A549 (cell line): ENCODE measurements at regions not wholly inside any gene's neighbourhood (a gene's known extent, or its start where the extent isn't known, plus 50 kb on each side); places are given as distances from the start of the nearest gene placed in this dataset.

Experiments used
- ATAC-seq, 2 experiments: fragments of 200-7000 bp in 1 of 2; fragments of >200 bp in 1 of 2; cut with Nextera tagmentation in 1 of 2; cut with Tn5 transposase in 1 of 2; 3 replicates each; pipeline versions ENCODE4 v1.8.0 to v1.9.1; 2018 to 2020; ENCODE audit warnings: mild to moderate bottlenecking in 1 of 2, moderate library complexity in 1 of 2
- CTCF ChIA-PET: fragments of 300-600 bp; sonication (Branson Sonifier 250); formaldehyde crosslinking; extraction: SDS; loops from one replicate; lab custom pipeline; 2021; ENCODE audit warnings: antibody characterized with exemption, inconsistent platforms; lab: Yijun Ruan, JAX
- POLR2A ChIA-PET: fragments of 350-600 bp; formaldehyde crosslinking; extraction: SDS; loops from one replicate; lab custom pipeline; 2021; ENCODE audit warnings: antibody characterized with exemption, inconsistent platforms; lab: Yijun Ruan, JAX
- DNase-seq, 2 experiments: peaks; one replicate each; pipeline versions ENCODE4 v3.0.0 to v3.0.0-alpha.2; 2011 to 2016; ENCODE audit warnings: low read depth in 1 of 2, low spot score in 1 of 2
- FAIRE-seq: peaks from 2 replicates; lab custom pipeline; 2011; peaks lifted over from hg19 to GRCh38; lab: Jason Lieb, UNC
- H3K27ac ChIP-seq, 2 experiments: fragments of >200 bp; sonication (Bioruptor Twin); formaldehyde crosslinking; 3 replicates each; pipeline ENCODE4 v1.5.1; 2016 to 2017
- H3K4me1 ChIP-seq: fragments of >200 bp; sonication (Bioruptor Twin); formaldehyde crosslinking; 3 replicates; pipeline ENCODE4 v1.6.1; 2016
- H3K4me2 ChIP-seq: fragments of >200 bp; sonication (Bioruptor Twin); formaldehyde crosslinking; 3 replicates; pipeline ENCODE4 v1.6.1; 2016
- H3K4me3 ChIP-seq: fragments of >200 bp; sonication (Bioruptor Twin); formaldehyde crosslinking; 3 replicates; pipeline ENCODE4 v1.5.1; 2016
- H3K9me3 ChIP-seq: fragments of >200 bp; sonication (Bioruptor Twin); formaldehyde crosslinking; 3 replicates; pipeline ENCODE4 v1.6.1; 2016
- CEBPB ChIP-seq, 2 experiments: fragments of >200 bp in 1 of 2; sonication (Bioruptor Twin) in 1 of 2; formaldehyde crosslinking in 1 of 2; IDR thresholded peaks; 2 replicates each; pipeline ENCODE4 v1.6.1; 2012 to 2016
- CHD2 ChIP-seq: fragments of 150-350 bp; IDR thresholded peaks from 2 replicates; pipeline ENCODE4 v1.6.1; 2014; ENCODE audit warnings: low read length; ENCODE audit not compliant: partially characterized antibody
- CHD4 ChIP-seq: fragments of 200-600 bp; sonication (generic); IDR thresholded peaks from 2 replicates; pipeline ENCODE4 v1.6.1; 2016; ENCODE audit warnings: antibody characterized with exemption, mild to moderate bottlenecking, borderline replicate concordance
- CTCF ChIP-seq: fragments of >200 bp; sonication (Bioruptor Twin); formaldehyde crosslinking; IDR thresholded peaks from 3 replicates; pipeline ENCODE4 v1.5.1; 2016
- EHMT2 ChIP-seq: fragments of 200-600 bp; sonication (generic); IDR thresholded peaks from 2 replicates; pipeline ENCODE4 v1.6.1; 2016; ENCODE audit warnings: antibody characterized with exemption, low read depth, mild to moderate bottlenecking, moderate library complexity
- FOSB ChIP-seq: fragments of 250-450 bp; sonication (Bioruptor Pico); IDR thresholded peaks from 2 replicates; pipeline ENCODE4 v1.5.0; 2020; ENCODE audit warnings: mild to moderate bottlenecking, moderate library complexity
- KDM1A ChIP-seq: fragments of 200-600 bp; sonication (generic); IDR thresholded peaks from 2 replicates; pipeline ENCODE4 v1.6.1; 2016; ENCODE audit warnings: low read depth, mild to moderate bottlenecking
- MYC ChIP-seq: IDR thresholded peaks from 2 replicates; pipeline ENCODE4 v1.6.1; 2012; ENCODE audit warnings: mild to moderate bottlenecking, inconsistent platforms, low read length, improper control_type of control experiment, borderline replicate concordance
- NFE2L2 ChIP-seq: fragments of 150-350 bp; conservative IDR thresholded peaks from 2 replicates; pipeline ENCODE4 v1.6.1; 2014; ENCODE audit warnings: low read length
- NPAS2 ChIP-seq: fragments of 250-450 bp; sonication (Bioruptor Pico); IDR thresholded peaks from 2 replicates; pipeline ENCODE4 v1.8.0; 2022; ENCODE audit warnings: mild to moderate bottlenecking, moderate library complexity, borderline replicate concordance
- NR3C1 ChIP-seq: fragments of >200 bp; sonication (Bioruptor Twin); formaldehyde crosslinking; IDR thresholded peaks from 3 replicates; pipeline ENCODE4 v1.6.1; 2017
- POLR2A ChIP-seq: IDR thresholded peaks from 2 replicates; pipeline ENCODE4 v1.6.1; 2012; ENCODE audit warnings: mild to moderate bottlenecking, low read length
- POLR2AphosphoS2 ChIP-seq: conservative IDR thresholded peaks from 2 replicates; pipeline ENCODE4 v1.6.1; 2012; ENCODE audit warnings: low read length, improper control_type of control experiment, inconsistent platforms
- RARB ChIP-seq: fragments of 250-450 bp; sonication (Bioruptor Pico); IDR thresholded peaks from 2 replicates; pipeline ENCODE4 v1.8.0; 2021; ENCODE audit warnings: mild to moderate bottlenecking, moderate library complexity
- RCOR1 ChIP-seq: fragments of 150-350 bp; IDR thresholded peaks from 2 replicates; pipeline ENCODE4 v1.6.1; 2014; ENCODE audit warnings: antibody characterized with exemption, low read length, low read depth
- RNF2 ChIP-seq: fragments of 200-600 bp; sonication (generic); IDR thresholded peaks from 2 replicates; pipeline ENCODE4 v1.6.1; 2016; ENCODE audit warnings: low read depth, mild to moderate bottlenecking, antibody characterized with exemption, moderate library complexity, borderline replicate concordance
- SMC3 ChIP-seq: fragments of >200 bp; sonication (Bioruptor Twin); formaldehyde crosslinking; IDR thresholded peaks from 3 replicates; pipeline ENCODE4 v1.6.1; 2018; ENCODE audit warnings: inconsistent platforms
- TFCP2L1 ChIP-seq: fragments of 250-450 bp; sonication (Bioruptor Pico); IDR thresholded peaks from 2 replicates; pipeline ENCODE4 v1.5.0; 2021; ENCODE audit warnings: mild to moderate bottlenecking
- ZC3H11A ChIP-seq: fragments of 450-650 bp; IDR thresholded peaks from 2 replicates; pipeline ENCODE4 v1.6.1; 2014; ENCODE audit warnings: antibody characterized with exemption, mild to moderate bottlenecking
- ZFP36 ChIP-seq: fragments of 450-650 bp; IDR thresholded peaks from 2 replicates; pipeline ENCODE4 v1.6.1; 2014; ENCODE audit warnings: borderline replicate concordance; ENCODE audit not compliant: partially characterized antibody
- WGBS: methylation state at CpG from one replicate; pipeline ENCODE4 v1.1.6; 2017; ENCODE audit errors: missing lambda C conversion rate; 5-methylcytosine and 5-hydroxymethylcytosine counted together
- TF ChIP-seq, protein P1 (sequence below): fragments of 450-650 bp; IDR thresholded peaks from 2 replicates; pipeline ENCODE4 v1.6.1; 2014; ENCODE audit warnings: antibody characterized with exemption
- TF ChIP-seq, protein P2 (sequence below): fragments of 250-450 bp; sonication (Bioruptor Pico); IDR thresholded peaks from 2 replicates; pipeline ENCODE4 v1.5.0; 2020; ENCODE audit warnings: low read depth, mild to moderate bottlenecking, moderate library complexity
- TF ChIP-seq, protein P3 (sequence below): IDR thresholded peaks from 2 replicates; pipeline ENCODE4 v1.6.1; 2012
- TF ChIP-seq, protein P4 (sequence below): fragments of 200-600 bp; sonication (generic); IDR thresholded peaks from 2 replicates; pipeline ENCODE4 v1.6.1; 2016; ENCODE audit warnings: antibody characterized with exemption, mild to moderate bottlenecking, moderate library complexity
- TF ChIP-seq, protein P5 (sequence below): fragments of >200 bp; sonication (Bioruptor Twin); formaldehyde crosslinking; IDR thresholded peaks from 2 replicates; pipeline ENCODE4 v1.6.1; 2016

DNA sequence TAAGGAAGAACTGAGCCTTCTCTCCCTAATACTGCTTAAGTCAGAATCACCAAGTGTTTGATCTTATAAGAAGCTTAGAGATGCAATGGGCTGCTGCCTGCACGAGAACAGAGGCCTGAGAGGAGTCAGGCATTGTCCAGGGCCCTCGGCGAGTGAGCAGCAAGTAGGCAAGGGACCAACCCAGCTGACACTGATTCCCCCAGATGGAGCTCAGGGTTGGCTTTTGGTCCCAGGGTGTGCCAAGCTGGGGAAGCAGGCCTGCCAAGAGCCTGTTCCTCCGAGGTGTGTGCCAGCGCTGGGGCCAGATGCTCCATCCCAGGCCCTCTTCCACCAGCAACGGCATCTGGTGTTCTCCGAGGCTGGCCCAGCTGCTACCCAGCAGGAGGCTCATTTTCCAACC is 222.0 kb upstream of the ZMIZ1 start:
- CTCF ChIA-PET = no interaction called here
- Histone ChIP-seq H3K4me3 (no peak overlapping the region), H3K4me1 (no peaks in the 10 kb centered on the region), H3K4me2 (no peak overlapping the region), H3K27ac (no peak overlapping the region), H3K9me3 (no peaks in the 10 kb centered on the region; the same call in 2 of the 3 replicates)
- 80% methylated on average over 5 of the region's 7 CpGs for WGBS
- FAIRE-seq (no peak), ATAC-seq (no peak), DNase-seq (no peak)
- TF ChIP-seq, protein P1, sequence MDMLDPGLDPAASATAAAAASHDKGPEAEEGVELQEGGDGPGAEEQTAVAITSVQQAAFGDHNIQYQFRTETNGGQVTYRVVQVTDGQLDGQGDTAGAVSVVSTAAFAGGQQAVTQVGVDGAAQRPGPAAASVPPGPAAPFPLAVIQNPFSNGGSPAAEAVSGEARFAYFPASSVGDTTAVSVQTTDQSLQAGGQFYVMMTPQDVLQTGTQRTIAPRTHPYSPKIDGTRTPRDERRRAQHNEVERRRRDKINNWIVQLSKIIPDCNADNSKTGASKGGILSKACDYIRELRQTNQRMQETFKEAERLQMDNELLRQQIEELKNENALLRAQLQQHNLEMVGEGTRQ = no peak
- TF ChIP-seq EHMT2 (no peak), RARB (CRISPR knock-in tag) (no peak), MYC (no peak), FOSB (no peak), CHD2 (no peak), RCOR1 (no peak), NR3C1 (no peak), POLR2AphosphoS2 (no peak), RNF2 (no peak), TFCP2L1 (CRISPR knock-in tag) (no peak), KDM1A (no peak), CHD4 (no peak), CTCF (no peak), ZFP36 (no peak)
- TF ChIP-seq, protein P2, sequence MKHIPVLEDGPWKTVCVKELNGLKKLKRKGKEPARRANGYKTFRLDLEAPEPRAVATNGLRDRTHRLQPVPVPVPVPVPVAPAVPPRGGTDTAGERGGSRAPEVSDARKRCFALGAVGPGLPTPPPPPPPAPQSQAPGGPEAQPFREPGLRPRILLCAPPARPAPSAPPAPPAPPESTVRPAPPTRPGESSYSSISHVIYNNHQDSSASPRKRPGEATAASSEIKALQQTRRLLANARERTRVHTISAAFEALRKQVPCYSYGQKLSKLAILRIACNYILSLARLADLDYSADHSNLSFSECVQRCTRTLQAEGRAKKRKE = no peak
- TF ChIP-seq, protein P3, sequence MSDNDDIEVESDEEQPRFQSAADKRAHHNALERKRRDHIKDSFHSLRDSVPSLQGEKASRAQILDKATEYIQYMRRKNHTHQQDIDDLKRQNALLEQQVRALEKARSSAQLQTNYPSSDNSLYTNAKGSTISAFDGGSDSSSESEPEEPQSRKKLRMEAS = no peak
- TF ChIP-seq, protein P4, sequence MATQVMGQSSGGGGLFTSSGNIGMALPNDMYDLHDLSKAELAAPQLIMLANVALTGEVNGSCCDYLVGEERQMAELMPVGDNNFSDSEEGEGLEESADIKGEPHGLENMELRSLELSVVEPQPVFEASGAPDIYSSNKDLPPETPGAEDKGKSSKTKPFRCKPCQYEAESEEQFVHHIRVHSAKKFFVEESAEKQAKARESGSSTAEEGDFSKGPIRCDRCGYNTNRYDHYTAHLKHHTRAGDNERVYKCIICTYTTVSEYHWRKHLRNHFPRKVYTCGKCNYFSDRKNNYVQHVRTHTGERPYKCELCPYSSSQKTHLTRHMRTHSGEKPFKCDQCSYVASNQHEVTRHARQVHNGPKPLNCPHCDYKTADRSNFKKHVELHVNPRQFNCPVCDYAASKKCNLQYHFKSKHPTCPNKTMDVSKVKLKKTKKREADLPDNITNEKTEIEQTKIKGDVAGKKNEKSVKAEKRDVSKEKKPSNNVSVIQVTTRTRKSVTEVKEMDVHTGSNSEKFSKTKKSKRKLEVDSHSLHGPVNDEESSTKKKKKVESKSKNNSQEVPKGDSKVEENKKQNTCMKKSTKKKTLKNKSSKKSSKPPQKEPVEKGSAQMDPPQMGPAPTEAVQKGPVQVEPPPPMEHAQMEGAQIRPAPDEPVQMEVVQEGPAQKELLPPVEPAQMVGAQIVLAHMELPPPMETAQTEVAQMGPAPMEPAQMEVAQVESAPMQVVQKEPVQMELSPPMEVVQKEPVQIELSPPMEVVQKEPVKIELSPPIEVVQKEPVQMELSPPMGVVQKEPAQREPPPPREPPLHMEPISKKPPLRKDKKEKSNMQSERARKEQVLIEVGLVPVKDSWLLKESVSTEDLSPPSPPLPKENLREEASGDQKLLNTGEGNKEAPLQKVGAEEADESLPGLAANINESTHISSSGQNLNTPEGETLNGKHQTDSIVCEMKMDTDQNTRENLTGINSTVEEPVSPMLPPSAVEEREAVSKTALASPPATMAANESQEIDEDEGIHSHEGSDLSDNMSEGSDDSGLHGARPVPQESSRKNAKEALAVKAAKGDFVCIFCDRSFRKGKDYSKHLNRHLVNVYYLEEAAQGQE = no peak
- TF ChIP-seq, protein P5, sequence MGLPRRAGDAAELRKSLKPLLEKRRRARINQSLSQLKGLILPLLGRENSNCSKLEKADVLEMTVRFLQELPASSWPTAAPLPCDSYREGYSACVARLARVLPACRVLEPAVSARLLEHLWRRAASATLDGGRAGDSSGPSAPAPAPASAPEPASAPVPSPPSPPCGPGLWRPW = no peak
- POLR2A ChIA-PET = no interaction called here

DNA sequence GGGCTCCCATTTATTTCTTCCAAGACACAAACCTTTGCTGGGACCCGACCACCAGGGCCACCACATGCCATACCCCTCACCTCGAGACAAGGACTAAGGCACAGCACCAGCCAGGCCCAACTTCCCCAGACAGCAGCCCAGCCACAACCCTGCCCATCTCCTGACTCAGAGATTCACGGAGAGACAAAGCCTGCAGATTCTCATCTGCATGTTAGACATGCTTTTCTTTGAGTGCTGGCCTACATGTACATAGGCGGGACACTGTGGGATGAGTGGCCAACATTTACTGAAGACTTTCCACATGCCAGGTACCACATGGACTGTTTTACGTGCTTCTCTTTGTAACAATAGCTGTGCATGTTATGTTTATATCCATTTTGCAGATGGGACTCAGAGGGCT is 221.3 kb upstream of the ZMIZ1 start:
- no peak for DNase-seq
- ChIA-PET POLR2A (no interaction called here), CTCF (no interaction called here)
- no peaks in the 10 kb centered on the region; the same call in 2 of the 3 replicates for H3K9me3 ChIP-seq
- H3K27ac ChIP-seq = no peak overlapping the region
- FAIRE-seq = no peak
- H3K4me3 ChIP-seq = no peak overlapping the region
- WGBS = 72% methylated on average over 4 of the region's 5 CpGs
- no peak for TF ChIP-seq CEBPB (IDR thresholded peaks at IDR 0.05)
- no peak for TF ChIP-seq NPAS2
- TF ChIP-seq ZFP36 = no peak
- no peak for TF ChIP-seq POLR2A
- no peak for TF ChIP-seq SMC3
- no peak for TF ChIP-seq NR3C1
- no peak for TF ChIP-seq RCOR1
- no peak for TF ChIP-seq NFE2L2
- no peak for TF ChIP-seq ZC3H11A
- no peak for ATAC-seq
- no peak overlapping the region for H3K4me2 ChIP-seq
- H3K4me1 ChIP-seq = no peaks in the 10 kb centered on the region
